ENCODE measurements at regions not wholly inside any gene's neighbourhood (a gene's known extent, or its start where the extent isn't known, plus 50 kb on each side); places are given as distances from the start of the nearest gene placed in this dataset.

DNA sequence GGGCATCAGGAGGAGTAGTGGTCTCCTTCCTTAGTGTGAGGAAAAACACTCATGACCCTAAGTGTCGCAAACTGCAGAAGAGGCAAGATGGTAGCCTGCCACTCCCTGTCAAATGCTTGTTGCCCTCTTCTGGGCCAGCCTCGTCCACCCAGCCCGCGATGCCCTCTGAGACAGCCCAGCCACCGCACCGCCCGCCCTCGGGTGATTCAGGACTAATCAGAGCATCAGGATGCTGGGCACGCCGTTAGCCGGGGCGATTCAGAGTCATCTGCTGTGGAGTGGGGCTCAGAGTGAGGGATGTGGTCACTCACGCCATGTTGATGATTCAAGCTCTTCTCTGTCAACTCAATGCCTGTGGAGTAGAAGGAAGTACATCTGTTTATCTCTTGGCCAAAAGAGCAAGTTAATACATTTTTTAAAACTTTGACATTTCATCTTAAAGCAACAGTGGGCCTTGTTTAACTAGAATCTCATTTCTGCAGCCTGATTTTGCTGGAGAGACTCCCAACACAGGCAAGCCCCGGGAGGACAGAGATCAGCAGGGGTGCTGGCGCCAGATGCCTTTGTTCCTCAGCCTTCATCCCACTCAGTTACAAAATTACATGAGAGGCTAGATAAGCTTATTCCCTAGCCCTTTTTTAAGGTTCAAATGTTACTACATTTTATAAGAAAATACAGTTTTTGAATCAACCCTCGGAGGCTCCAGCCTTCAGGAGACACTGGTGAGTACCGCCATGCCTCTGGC is 79.0 kb downstream of the TMEM18 start:
- H3K27me3 ChIP-seq (ENCODE audit: control insufficient read depth in 1 of 2, insufficient read depth in 2 of 2, low read length in 2 of 2), result no peaks in the 10 kb centered on the region
- no peaks in the 10 kb centered on the region for H3K36me3 Mint-ChIP-seq (ENCODE audit: low read depth)
- ATAC-seq (ENCODE audit: poor library complexity), result no peak
- H3K4me1 Mint-ChIP-seq (ENCODE audit: low read depth), result no peaks in the 10 kb centered on the region
- H3K4me3 Mint-ChIP-seq, result no peak overlapping the region
- no peaks in the 10 kb centered on the region for H3K9me3 Mint-ChIP-seq
- no peaks in the 10 kb centered on the region for H3K36me3 ChIP-seq (ENCODE audit: insufficient read depth, low read length)
- no peak for DNase-seq
- no peak overlapping the region for H3K4me3 ChIP-seq (ENCODE audit: low read length)
- TF ChIP-seq CTCF (IDR thresholded peaks at IDR 0.05), result no peak
- H3K9me3 ChIP-seq (ENCODE audit: control insufficient read depth in 1 of 2, insufficient read depth in 1 of 2, low read length in 2 of 2), result no peaks in the 10 kb centered on the region
- ChIA-PET CTCF (no interaction called here), POLR2A (no interaction called here)
- H3K27me3 Mint-ChIP-seq, result no peaks in the 10 kb centered on the region
- no peak overlapping the region for H3K27ac ChIP-seq (ENCODE audit: low read depth in 1 of 2, low read length in 2 of 2)
- intact Hi-C loops (cut with DNase I, micrococcal nuclease), result no loop called here
- H3K27ac Mint-ChIP-seq, result no peak overlapping the region
- H3K4me1 ChIP-seq (ENCODE audit: insufficient read depth, low read length), result no peaks in the 10 kb centered on the region

GRCh38 chr2:595831-596592 is 81.2 kb downstream of the TMEM18 start:
- H3K4me1 Mint-ChIP-seq (ENCODE audit: low read depth), result no peaks in the 10 kb centered on the region
- intact Hi-C loops (cut with DNase I, micrococcal nuclease), result no loop called here
- Histone ChIP-seq H3K36me3 (ENCODE audit: insufficient read depth, low read length) (no peaks in the 10 kb centered on the region), H3K4me1 (ENCODE audit: insufficient read depth, low read length) (no peaks in the 10 kb centered on the region), H3K9me3 (ENCODE audit: control insufficient read depth in 1 of 2, insufficient read depth in 1 of 2, low read length in 2 of 2) (no peaks in the 10 kb centered on the region), H3K27me3 (ENCODE audit: control insufficient read depth in 1 of 2, insufficient read depth in 2 of 2, low read length in 2 of 2) (no peaks in the 10 kb centered on the region), H3K4me3 (ENCODE audit: low read length) (no peak overlapping the region), H3K27ac (ENCODE audit: low read depth in 1 of 2, low read length in 2 of 2) (no peak overlapping the region)
- H3K27ac Mint-ChIP-seq, result no peak overlapping the region
- DNase-seq, result no peak
- no peaks in the 10 kb centered on the region for H3K9me3 Mint-ChIP-seq
- H3K36me3 Mint-ChIP-seq (ENCODE audit: low read depth), result no peaks in the 10 kb centered on the region
- ATAC-seq (ENCODE audit: poor library complexity), result no peak
- POLR2A ChIA-PET, result no interaction called here
- CTCF ChIA-PET, result no interaction called here
- H3K4me3 Mint-ChIP-seq, result no peak overlapping the region
- TF ChIP-seq CTCF (IDR thresholded peaks at IDR 0.05), result no peak
- H3K27me3 Mint-ChIP-seq, result no peaks in the 10 kb centered on the region

GRCh38 chr2:595141-595815 is 81.9 kb downstream of the TMEM18 start:
- no peak overlapping the region for H3K4me3 Mint-ChIP-seq
- H3K27me3 Mint-ChIP-seq, result no peaks in the 10 kb centered on the region
- no peak overlapping the region for H3K27ac Mint-ChIP-seq
- no peaks in the 10 kb centered on the region for H3K36me3 ChIP-seq (ENCODE audit: insufficient read depth, low read length)
- H3K4me3 ChIP-seq (ENCODE audit: low read length), result no peak overlapping the region
- no peaks in the 10 kb centered on the region for H3K36me3 Mint-ChIP-seq (ENCODE audit: low read depth)
- no peak for TF ChIP-seq CTCF (IDR thresholded peaks at IDR 0.05)
- no peaks in the 10 kb centered on the region for H3K27me3 ChIP-seq (ENCODE audit: control insufficient read depth in 1 of 2, insufficient read depth in 2 of 2, low read length in 2 of 2)
- no peak for DNase-seq
- ATAC-seq (ENCODE audit: poor library complexity), result no peak
- no peaks in the 10 kb centered on the region for H3K4me1 ChIP-seq (ENCODE audit: insufficient read depth, low read length)
- no peaks in the 10 kb centered on the region for H3K9me3 Mint-ChIP-seq
- H3K27ac ChIP-seq (ENCODE audit: low read depth in 1 of 2, low read length in 2 of 2), result no peak overlapping the region
- POLR2A ChIA-PET, result no interaction called here
- CTCF ChIA-PET, result no interaction called here
- intact Hi-C loops (cut with DNase I, micrococcal nuclease), result no loop called here
- no peaks in the 10 kb centered on the region for H3K4me1 Mint-ChIP-seq (ENCODE audit: low read depth)
- no peaks in the 10 kb centered on the region for H3K9me3 ChIP-seq (ENCODE audit: control insufficient read depth in 1 of 2, insufficient read depth in 1 of 2, low read length in 2 of 2)

Measured in CD4-positive, alpha-beta T cell (primary cell).